ENCODE measurements at regions not wholly inside any gene's neighbourhood (a gene's known extent, or its start where the extent isn't known, plus 50 kb on each side); places are given as distances from the start of the nearest gene placed in this dataset.

DNA sequence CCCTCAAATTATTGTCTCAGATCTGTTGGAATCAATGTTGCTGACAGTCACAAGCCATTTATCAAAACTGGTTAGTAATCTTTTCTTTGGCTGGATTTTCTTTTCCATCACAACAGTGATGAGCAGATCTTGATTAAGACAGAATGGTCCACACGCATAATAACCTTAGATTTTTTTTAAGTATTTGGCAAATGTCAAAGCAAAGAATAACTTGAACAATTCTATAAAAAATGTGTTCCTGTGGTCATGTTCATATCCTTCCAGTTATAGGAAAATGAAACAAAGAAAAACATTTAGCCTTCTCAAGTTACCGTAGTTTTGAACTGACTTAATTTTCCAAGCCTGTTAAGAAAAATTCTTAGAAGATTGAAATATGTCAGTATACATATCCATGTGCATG lies 659.9 kb upstream of the ID2 start:
- TF ChIP-seq POLR2AphosphoS5 (IDR thresholded peaks at IDR 0.05), result no peak
- TF ChIP-seq EP300 (IDR thresholded peaks at IDR 0.05), result no peak
